H1 (cell line): ENCODE measurements at regions not wholly inside any gene's neighbourhood (a gene's known extent, or its start where the extent isn't known, plus 50 kb on each side); places are given as distances from the start of the nearest gene placed in this dataset.

ENCODE experiments used
- CTCF ChIA-PET: fragments of 300-600 bp; sonication (Branson Sonifier 250); formaldehyde crosslinking; loops from one replicate; lab custom pipeline; 2021; ENCODE audit not compliant: partially characterized antibody; lab: Charles Lee
- POLR2A ChIA-PET: fragments of 300-600 bp; sonication (Branson Sonifier 250); formaldehyde crosslinking; loops from one replicate; lab custom pipeline; 2021; ENCODE audit warnings: inconsistent platforms; ENCODE audit not compliant: partially characterized antibody; lab: Charles Lee
- DNase-seq, 2 experiments: peaks; one replicate each; pipeline versions ENCODE4 v3.0.0 to v3.0.0-alpha.2; 2010 to 2022; ENCODE audit warnings: low spot score in 2 of 2, low read depth in 1 of 2, mixed read lengths in 1 of 2
- FAIRE-seq: peaks from 2 replicates; lab custom pipeline; 2011; peaks lifted over from hg19 to GRCh38; lab: Jason Lieb, UNC
- H2AFZ ChIP-seq: 2 replicates; pipeline ENCODE4 v1.8.1; 2012; ENCODE audit warnings: low read length, inconsistent platforms
- H2AK5ac ChIP-seq: 2 replicates; pipeline ENCODE4 v1.6.1; 2013; ENCODE audit warnings: low read depth, low read length
- H2BK120ac ChIP-seq: replicated peaks from 2 replicates; pipeline ENCODE3; 2013; ENCODE audit warnings: low read depth, low read length, inconsistent platforms
- H2BK12ac ChIP-seq: 2 replicates; pipeline ENCODE4 v1.6.1; 2013; ENCODE audit warnings: low read depth, low read length
- H2BK15ac ChIP-seq: 2 replicates; pipeline ENCODE4 v1.6.1; 2013; ENCODE audit warnings: low read length
- H2BK20ac ChIP-seq: 2 replicates; pipeline ENCODE4 v1.6.1; 2013; ENCODE audit warnings: low read length
- H2BK5ac ChIP-seq: 2 replicates; pipeline ENCODE4 v1.6.1; 2013; ENCODE audit warnings: low read depth, low read length
- H3K14ac ChIP-seq: 2 replicates; pipeline ENCODE4 v1.6.1; 2013; ENCODE audit warnings: inconsistent platforms; ENCODE audit not compliant: insufficient read length
- H3K18ac ChIP-seq: 2 replicates; pipeline ENCODE4 v1.6.1; 2013; ENCODE audit warnings: low read length; ENCODE audit errors: extremely low read depth
- H3K23ac ChIP-seq: 2 replicates; pipeline ENCODE4 v1.6.1; 2013; ENCODE audit warnings: inconsistent platforms; ENCODE audit not compliant: insufficient read length
- H3K23me2 ChIP-seq: 2 replicates; pipeline ENCODE4 v1.6.1; 2013; ENCODE audit warnings: low read depth, low read length
- H3K27ac ChIP-seq: 2 replicates; pipeline ENCODE4 v1.6.1; 2011; ENCODE audit warnings: low read depth, low read length, inconsistent platforms
- H3K27me3 ChIP-seq, 4 experiments: replicated peaks in 1 of 4; 1 replicate in 1 of 4; 2 replicates in 3 of 4; pipeline versions ENCODE4 v1.6.1 to v1.8.1; 2011 to 2013; ENCODE audit warnings: low read length in 3 of 4, mild to moderate bottlenecking in 3 of 4, inconsistent platforms in 2 of 4, mixed read lengths in 2 of 4, moderate library complexity in 1 of 4; ENCODE audit not compliant: control insufficient read depth in 3 of 4, insufficient read depth in 3 of 4; ENCODE audit errors: extremely low read depth in 1 of 4
- H3K36me3 ChIP-seq, 4 experiments: 2 replicates each; pipeline versions ENCODE4 v1.6.1 to v1.8.1; 2011 to 2013; ENCODE audit warnings: mild to moderate bottlenecking in 4 of 4, low read length in 3 of 4, moderate library complexity in 2 of 4, control low read depth in 1 of 4, inconsistent platforms in 1 of 4; ENCODE audit not compliant: insufficient read depth in 4 of 4, control insufficient read depth in 2 of 4
- H3K4ac ChIP-seq: replicated peaks from 2 replicates; pipeline ENCODE3; 2013; ENCODE audit warnings: low read length, low read depth, mixed read lengths, inconsistent platforms; ENCODE audit not compliant: insufficient read length
- H3K4me1 ChIP-seq, 4 experiments: replicated peaks in 1 of 4; 1 replicate in 1 of 4; 2 replicates in 3 of 4; pipeline versions ENCODE4 v1.6.1 to v1.8.1; 2011 to 2013; ENCODE audit warnings: low read length in 3 of 4, inconsistent platforms in 2 of 4, mixed read lengths in 1 of 4; ENCODE audit not compliant: insufficient read depth in 4 of 4, control insufficient read depth in 3 of 4
- H3K4me2 ChIP-seq, 2 experiments: 2 replicates each; pipeline versions ENCODE4 v1.6.1 to v1.8.1; 2011 to 2013; ENCODE audit warnings: low read depth in 2 of 2, low read length in 2 of 2, control low read depth in 1 of 2, inconsistent platforms in 1 of 2, mild to moderate bottlenecking in 1 of 2; ENCODE audit not compliant: insufficient read depth in 1 of 2
- H3K4me3 ChIP-seq, 4 experiments: fragments of 200-600, 300-600 bp in 1 of 4; sonication (generic), shearing (Covaris generic), sonication (Bioruptor Twin) in 1 of 4; 2 replicates each; pipeline versions ENCODE4 v1.5.1 to v1.8.1; 2011 to 2016; ENCODE audit warnings: low read length in 4 of 4, low read depth in 3 of 4, control low read depth in 2 of 4, inconsistent platforms in 2 of 4, mild to moderate bottlenecking in 2 of 4, mixed read lengths in 1 of 4, moderate library complexity in 1 of 4; ENCODE audit not compliant: insufficient read depth in 2 of 4; ENCODE audit errors: extremely low read depth in 1 of 4
- H3K56ac ChIP-seq: replicated peaks from 2 replicates; pipeline ENCODE3; 2013; ENCODE audit warnings: low read depth, mild to moderate bottlenecking, mixed read lengths, low read length, inconsistent platforms; ENCODE audit not compliant: insufficient read length
- H3K79me1 ChIP-seq: 2 replicates; pipeline ENCODE4 v1.6.1; 2013; ENCODE audit warnings: low read depth, low read length, control low read depth
- H3K79me2 ChIP-seq, 2 experiments: 2 replicates each; pipeline versions ENCODE4 v1.6.1 to v1.8.1; 2012 to 2013; ENCODE audit warnings: low read length in 2 of 2, mild to moderate bottlenecking in 2 of 2, inconsistent platforms in 1 of 2; ENCODE audit not compliant: insufficient read depth in 2 of 2, control insufficient read depth in 1 of 2
- H3K9ac ChIP-seq, 4 experiments: replicated peaks in 1 of 4; 1 replicate in 1 of 4; 2 replicates in 3 of 4; pipeline versions ENCODE4 v1.6.1 to v1.8.1; 2011 to 2013; ENCODE audit warnings: low read depth in 3 of 4, low read length in 3 of 4, control low read depth in 2 of 4, mild to moderate bottlenecking in 2 of 4, moderate library complexity in 2 of 4, inconsistent platforms in 1 of 4; ENCODE audit errors: extremely low read depth in 1 of 4
- H3K9me3 ChIP-seq, 2 experiments: 2 replicates each; pipeline versions ENCODE4 v1.6.1 to v1.8.1; 2012 to 2013; ENCODE audit warnings: mild to moderate bottlenecking in 2 of 2, moderate library complexity in 2 of 2, control low read depth in 1 of 2, inconsistent platforms in 1 of 2, low read depth in 1 of 2, low read length in 1 of 2, mixed read lengths in 1 of 2; ENCODE audit not compliant: insufficient read depth in 2 of 2
- H4K20me1 ChIP-seq, 2 experiments: replicated peaks in 1 of 2; 2 replicates each; pipeline versions ENCODE3 to v1.8.1; 2011 to 2013; ENCODE audit warnings: inconsistent platforms in 2 of 2, low read length in 2 of 2, mild to moderate bottlenecking in 1 of 2; ENCODE audit not compliant: insufficient read depth in 2 of 2, control insufficient read depth in 1 of 2
- H4K5ac ChIP-seq: 2 replicates; pipeline ENCODE4 v1.6.1; 2013; ENCODE audit warnings: low read length, low read depth, mixed read lengths, inconsistent platforms; ENCODE audit not compliant: insufficient read length
- H4K8ac ChIP-seq: 2 replicates; pipeline ENCODE4 v1.8.0; 2013; ENCODE audit warnings: mild to moderate bottlenecking, moderate library complexity, low read length, inconsistent platforms; ENCODE audit not compliant: insufficient read depth; ENCODE audit errors: extremely low read depth
- H4K91ac ChIP-seq: replicated peaks from 2 replicates; pipeline ENCODE3; 2013; ENCODE audit warnings: low read length, mixed read lengths, inconsistent platforms; ENCODE audit not compliant: insufficient read length
- BCL11A ChIP-seq, 2 experiments: IDR thresholded peaks; one replicate each; pipeline ENCODE4 v1.6.1; 2011; ENCODE audit warnings: low read depth in 2 of 2, low read length in 2 of 2, mild to moderate bottlenecking in 2 of 2
- CBX5 ChIP-seq: fragments of 300-800, 300-1000 bp; sonication (generic); IDR thresholded peaks from 2 replicates; pipeline ENCODE4 v1.7.1; 2016; ENCODE audit warnings: antibody characterized with exemption, low read length, low read depth
- CHD2 ChIP-seq: IDR thresholded peaks from 2 replicates; pipeline ENCODE4 v1.6.1; 2012; ENCODE audit warnings: low read length, improper control_type of control experiment
- CREB1 ChIP-seq: IDR thresholded peaks from 2 replicates; pipeline ENCODE4 v1.6.1; 2012; ENCODE audit warnings: inconsistent platforms
- GABPA ChIP-seq: IDR thresholded peaks from 2 replicates; pipeline ENCODE4 v1.6.1; 2011; ENCODE audit warnings: mild to moderate bottlenecking, low read length, moderate library complexity, borderline replicate concordance; ENCODE audit not compliant: insufficient read depth
- MAFK ChIP-seq: IDR thresholded peaks from 2 replicates; pipeline ENCODE4 v1.6.1; 2012; ENCODE audit warnings: low read depth, mild to moderate bottlenecking, improper control_type of control experiment, low read length
- NRF1 ChIP-seq: IDR thresholded peaks from 2 replicates; pipeline ENCODE4 v1.6.1; 2011; ENCODE audit warnings: mild to moderate bottlenecking, low read depth, low read length, improper control_type of control experiment
- RAD21 ChIP-seq, 2 experiments: IDR thresholded peaks in 1 of 2; conservative IDR thresholded peaks in 1 of 2; 2 replicates each; pipeline ENCODE4 v1.6.1; 2011; ENCODE audit warnings: low read depth in 2 of 2, low read length in 2 of 2, improper control_type of control experiment in 1 of 2, inconsistent platforms in 1 of 2, mild to moderate bottlenecking in 1 of 2, moderate library complexity in 1 of 2
- RNF2 ChIP-seq: fragments of 200-900, 300-1000 bp; sonication (generic); IDR thresholded peaks from 2 replicates; pipeline ENCODE4 v1.7.1; 2016; ENCODE audit warnings: borderline replicate concordance, low read depth, mild to moderate bottlenecking, antibody characterized with exemption, low read length; ENCODE audit not compliant: poor library complexity, severe bottlenecking; ENCODE audit errors: missing control alignments
- SAP30 ChIP-seq: fragments of 300-600 bp; sonication (generic); IDR thresholded peaks from 2 replicates; pipeline ENCODE4 v1.7.1; 2012; ENCODE audit warnings: low read length, moderate library complexity, mild to moderate bottlenecking, inconsistent platforms; ENCODE audit not compliant: insufficient read depth, insufficient replicate concordance
- SIN3A ChIP-seq, 2 experiments: IDR thresholded peaks in 1 of 2; conservative IDR thresholded peaks in 1 of 2; 2 replicates each; pipeline ENCODE4 v1.6.1; 2011 to 2012; ENCODE audit warnings: low read length in 2 of 2, improper control_type of control experiment in 1 of 2, low read depth in 1 of 2, mild to moderate bottlenecking in 1 of 2
- SP1 ChIP-seq: IDR thresholded peaks from 2 replicates; pipeline ENCODE4 v1.6.1; 2011; ENCODE audit warnings: low read depth, low read length
- SUZ12 ChIP-seq: fragments of 200-600 bp; sonication (generic); IDR thresholded peaks from 2 replicates; pipeline ENCODE4 v1.6.1; 2012; ENCODE audit warnings: mild to moderate bottlenecking, inconsistent platforms, low read length, moderate library complexity, mixed read lengths
- TAF7 ChIP-seq: optimal IDR thresholded peaks from 2 replicates; pipeline ENCODE3; 2011; ENCODE audit warnings: low read depth, mild to moderate bottlenecking, inconsistent platforms, low read length, moderate library complexity, borderline replicate concordance
- TBP ChIP-seq: IDR thresholded peaks from 2 replicates; pipeline ENCODE4 v1.6.1; 2011; ENCODE audit warnings: low read depth, low read length, improper control_type of control experiment
- WGBS, 2 experiments: shearing (Covaris generic) in 1 of 2; methylation state at CpG; one replicate each; pipeline versions ENCODE4 v1.1.6 to v1.1.7; 2013 to 2015; ENCODE audit warnings: low lambda C conversion rate in 2 of 2, mixed read lengths in 2 of 2, inconsistent platforms in 1 of 2, low coverage in 1 of 2, missing lambda C conversion rate in 1 of 2; ENCODE audit not compliant: insufficient replicate concordance in 2 of 2, insufficient coverage in 1 of 2, insufficient read length in 1 of 2; ENCODE audit errors: extremely low coverage in 1 of 2, missing lambda C conversion rate in 1 of 2; 5-methylcytosine and 5-hydroxymethylcytosine counted together

DNA sequence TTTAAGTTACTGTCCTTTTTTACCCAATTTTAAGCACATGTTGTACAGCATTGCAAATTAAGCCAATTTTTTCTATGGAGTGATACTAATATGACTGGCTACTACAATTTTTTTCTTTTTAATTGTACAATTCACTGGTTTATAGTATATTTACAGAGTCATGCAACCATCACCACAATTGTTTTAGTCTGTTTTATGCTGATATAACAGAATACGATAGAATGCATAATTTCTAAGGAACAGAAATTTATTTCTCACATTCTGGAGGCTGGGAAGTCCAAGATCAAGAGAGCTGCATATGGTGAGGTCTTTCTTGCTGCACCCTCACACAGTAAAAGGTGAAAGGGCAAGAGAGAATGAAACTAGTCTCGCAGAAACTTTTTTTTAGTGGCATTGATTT, 125.3 kb downstream of the GLUD2 start:
- Histone ChIP-seq H4K20me1 (no peaks in the 10 kb centered on the region), H2AK5ac (no peak overlapping the region), H3K27me3 (no peaks in the 10 kb centered on the region), H4K8ac (no peak overlapping the region), H3K27ac (no peak overlapping the region), H3K4me3 (no peak overlapping the region), H3K9ac (no peak overlapping the region), H3K23me2 (no peaks in the 10 kb centered on the region), H3K79me1 (no peaks in the 10 kb centered on the region), H3K4me2 (no peak overlapping the region), H3K4ac (no peak overlapping the region), H3K36me3 (no peaks in the 10 kb centered on the region), H2BK120ac (no peak overlapping the region), H3K79me2 (no peaks in the 10 kb centered on the region), H3K9me3 (peaks cover 0 to 2% of the 10 kb centered on the region in 2 experiments; a peak in 1 of 4 replicates), H3K14ac (no peak overlapping the region), H2BK5ac (no peak overlapping the region), H4K5ac (no peak overlapping the region), H4K91ac (no peak overlapping the region), H3K18ac (no peak overlapping the region), H2AFZ (no peak overlapping the region), H2BK12ac (no peak overlapping the region), H3K4me1 (no peaks in the 10 kb centered on the region), H3K23ac (no peak overlapping the region), H3K56ac (no peak overlapping the region), H2BK15ac (no peak overlapping the region), H2BK20ac (no peak overlapping the region)
- DNase-seq (no peak), FAIRE-seq (no peak)
- 86% methylated on average over 2 of the region's 2 CpGs; no CpG with 5 or more reads in 1 of the 2 experiments for WGBS, 2 experiments
- ChIA-PET POLR2A (no interaction called here), CTCF (no interaction called here)
- TF ChIP-seq TAF7 = no peak
- no peak for TF ChIP-seq SIN3A (conservative IDR thresholded peaks at IDR 0.05 in 1 of 2, IDR thresholded peaks at IDR 0.05 in 1 of 2; ENCODE audit: low read depth in 1 of 2, low read length in 2 of 2)
- no peak for TF ChIP-seq MAFK
- TF ChIP-seq CHD2 = no peak
- no peak for TF ChIP-seq SAP30
- no peak for TF ChIP-seq TBP
- no peak for TF ChIP-seq GABPA
- TF ChIP-seq RAD21 (IDR thresholded peaks at IDR 0.05 in 1 of 2, conservative IDR thresholded peaks at IDR 0.05 in 1 of 2; ENCODE audit: low read depth in 2 of 2, low read length in 2 of 2) = no peak
- no peak for TF ChIP-seq SP1
- TF ChIP-seq RNF2 = no peak
- no peak for TF ChIP-seq CBX5
- TF ChIP-seq CREB1 = no peak
- no peak for TF ChIP-seq SUZ12
- TF ChIP-seq BCL11A (IDR thresholded peaks at IDR 0.05; ENCODE audit: low read depth in 2 of 2, low read length in 2 of 2) = no peak
- TF ChIP-seq NRF1 = no peak
